Nephron progenitor cell (in vitro differentiated cells): ENCODE measurements at regions not wholly inside any gene's neighbourhood (a gene's known extent, or its start where the extent isn't known, plus 50 kb on each side); places are given as distances from the start of the nearest gene placed in this dataset.

ENCODE experiments used
- DNase-seq: peaks from one replicate; pipeline ENCODE4 v3.0.0; 2021
- H3K27ac Mint-ChIP-seq: 2 replicates; pipeline ENCODE4 v1.8.0; 2021; ENCODE audit warnings: mild to moderate bottlenecking, moderate library complexity, mixed read lengths
- H3K27me3 Mint-ChIP-seq: 2 replicates; pipeline ENCODE4 v1.8.0; 2021; ENCODE audit warnings: mild to moderate bottlenecking, low read depth, mixed read lengths; ENCODE audit not compliant: poor library complexity
- H3K36me3 Mint-ChIP-seq: 2 replicates; pipeline ENCODE4 v1.8.0; 2021; ENCODE audit warnings: low read depth, mixed read lengths
- H3K4me1 Mint-ChIP-seq: 2 replicates; pipeline ENCODE4 v1.8.0; 2021; ENCODE audit warnings: mixed read lengths
- H3K4me3 Mint-ChIP-seq: 2 replicates; pipeline ENCODE4 v1.8.0; 2021; ENCODE audit warnings: mild to moderate bottlenecking, moderate library complexity, mixed read lengths
- H3K9me3 Mint-ChIP-seq: 2 replicates; pipeline ENCODE4 v1.8.0; 2021; ENCODE audit warnings: mild to moderate bottlenecking, moderate library complexity, mixed read lengths
- TF ChIP-seq, protein P1 (sequence below): fragments of 200-600 bp; sonication (generic); IDR thresholded peaks from 2 replicates; pipeline ENCODE4 v1.5.0; 2021; ENCODE audit warnings: antibody characterized with exemption

DNA sequence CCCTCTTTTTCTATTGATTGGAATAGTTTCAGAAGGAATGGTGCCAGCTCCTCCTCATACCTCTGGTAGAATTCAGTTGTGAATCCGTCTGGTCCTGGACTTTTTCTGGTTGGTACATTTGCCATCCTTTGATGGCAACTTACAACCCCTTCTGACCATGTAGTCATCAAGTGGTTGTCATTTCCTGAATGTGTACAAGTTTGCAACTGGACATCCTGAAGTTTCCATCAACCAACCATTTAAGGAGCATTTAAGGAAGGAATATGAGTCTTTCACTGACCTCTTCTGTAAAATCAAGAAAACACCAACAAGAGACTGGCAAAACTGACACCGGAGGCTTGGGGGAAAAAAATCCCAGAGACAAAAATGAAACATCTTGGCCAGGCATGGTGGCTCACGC lies 97.4 kb downstream of the RIN2 start:
- Mint-ChIP-seq H3K4me3 (no peak overlapping the region), H3K4me1 (peaks cover 1% of the 10 kb centered on the region), H3K9me3 (peaks cover 19% of the 10 kb centered on the region), H3K27ac (no peak overlapping the region), H3K36me3 (peaks cover 52% of the 10 kb centered on the region), H3K27me3 (no peaks in the 10 kb centered on the region)
- no peak for DNase-seq
- TF ChIP-seq, protein P1, sequence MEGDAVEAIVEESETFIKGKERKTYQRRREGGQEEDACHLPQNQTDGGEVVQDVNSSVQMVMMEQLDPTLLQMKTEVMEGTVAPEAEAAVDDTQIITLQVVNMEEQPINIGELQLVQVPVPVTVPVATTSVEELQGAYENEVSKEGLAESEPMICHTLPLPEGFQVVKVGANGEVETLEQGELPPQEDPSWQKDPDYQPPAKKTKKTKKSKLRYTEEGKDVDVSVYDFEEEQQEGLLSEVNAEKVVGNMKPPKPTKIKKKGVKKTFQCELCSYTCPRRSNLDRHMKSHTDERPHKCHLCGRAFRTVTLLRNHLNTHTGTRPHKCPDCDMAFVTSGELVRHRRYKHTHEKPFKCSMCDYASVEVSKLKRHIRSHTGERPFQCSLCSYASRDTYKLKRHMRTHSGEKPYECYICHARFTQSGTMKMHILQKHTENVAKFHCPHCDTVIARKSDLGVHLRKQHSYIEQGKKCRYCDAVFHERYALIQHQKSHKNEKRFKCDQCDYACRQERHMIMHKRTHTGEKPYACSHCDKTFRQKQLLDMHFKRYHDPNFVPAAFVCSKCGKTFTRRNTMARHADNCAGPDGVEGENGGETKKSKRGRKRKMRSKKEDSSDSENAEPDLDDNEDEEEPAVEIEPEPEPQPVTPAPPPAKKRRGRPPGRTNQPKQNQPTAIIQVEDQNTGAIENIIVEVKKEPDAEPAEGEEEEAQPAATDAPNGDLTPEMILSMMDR: no peak

DNA sequence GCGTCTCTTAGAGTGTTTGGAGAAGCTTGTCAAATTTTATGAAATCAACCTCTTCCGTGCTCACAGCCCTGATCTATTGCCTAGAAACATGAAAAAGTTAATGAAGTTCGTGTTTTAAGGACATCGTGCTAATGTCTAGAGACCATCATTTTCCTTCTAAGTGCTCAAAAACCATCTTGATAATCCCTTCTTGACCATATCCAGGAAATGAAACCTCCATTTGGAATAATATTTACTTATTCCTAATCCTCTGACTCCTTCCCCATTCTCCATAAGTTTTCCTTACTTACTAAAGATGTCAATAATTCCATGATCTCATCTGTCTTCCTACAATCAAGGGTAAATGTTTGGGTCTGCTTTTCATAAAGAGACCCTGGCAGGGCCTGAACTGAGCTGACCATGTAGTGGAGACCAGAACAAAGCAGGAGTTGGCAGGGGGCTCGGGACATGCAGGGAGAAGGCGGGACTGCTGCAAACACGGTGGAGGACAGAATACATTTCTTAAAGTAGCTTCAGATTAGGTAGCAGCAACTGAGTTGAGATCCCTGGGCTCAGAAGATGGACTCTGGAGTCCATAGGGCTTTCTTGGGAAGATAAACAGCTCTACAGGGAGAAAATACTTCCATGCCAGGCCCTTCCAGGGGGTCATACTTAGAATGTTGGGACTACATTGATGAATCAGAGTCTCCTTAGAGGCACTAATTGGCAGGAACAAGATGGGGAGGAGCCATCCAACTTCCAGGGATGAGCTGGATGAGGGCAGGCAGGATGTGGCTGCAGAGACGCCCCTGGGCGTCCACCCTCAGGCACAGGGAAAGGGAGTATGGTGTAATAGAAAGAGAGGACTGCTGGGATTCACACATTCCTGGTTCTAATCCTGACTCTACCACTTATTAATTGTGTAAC lies 100.7 kb downstream of the RIN2 start:
- peaks cover 3% of the 10 kb centered on the region for H3K4me1 Mint-ChIP-seq
- DNase-seq: no peak
- peaks cover 62% of the 10 kb centered on the region for H3K36me3 Mint-ChIP-seq
- H3K27ac Mint-ChIP-seq: no peak overlapping the region
- no peak overlapping the region for H3K4me3 Mint-ChIP-seq
- H3K9me3 Mint-ChIP-seq: peaks cover 39% of the 10 kb centered on the region
- H3K27me3 Mint-ChIP-seq: peaks cover 4% of the 10 kb centered on the region
- TF ChIP-seq, protein P1: no peak

DNA sequence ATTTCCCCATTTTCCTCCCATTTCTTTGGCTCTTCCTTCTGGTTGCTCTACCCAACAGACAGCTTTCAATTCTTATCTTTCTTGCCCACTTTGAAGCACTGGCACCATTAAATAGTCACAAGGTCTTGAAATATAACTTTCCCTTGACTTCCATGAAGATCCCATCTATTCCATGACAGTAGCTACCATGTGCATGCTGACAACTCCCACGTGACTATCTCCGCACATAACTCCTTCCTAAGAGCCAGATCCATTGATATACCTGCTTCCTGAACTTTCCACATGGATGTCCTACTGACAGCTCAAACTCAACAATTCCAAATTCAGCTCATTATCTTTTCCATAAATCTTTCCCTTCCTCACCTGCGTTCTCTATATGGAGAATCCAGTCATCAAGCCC lies 101.4 kb downstream of the RIN2 start:
- H3K9me3 Mint-ChIP-seq: peaks cover 36% of the 10 kb centered on the region
- H3K4me3 Mint-ChIP-seq: no peak overlapping the region
- H3K27me3 Mint-ChIP-seq: peaks cover 4% of the 10 kb centered on the region
- TF ChIP-seq, protein P1: no peak
- no peak for DNase-seq
- no peak overlapping the region for H3K27ac Mint-ChIP-seq
- peaks cover 8% of the 10 kb centered on the region for H3K4me1 Mint-ChIP-seq
- peaks cover 67% of the 10 kb centered on the region for H3K36me3 Mint-ChIP-seq

DNA sequence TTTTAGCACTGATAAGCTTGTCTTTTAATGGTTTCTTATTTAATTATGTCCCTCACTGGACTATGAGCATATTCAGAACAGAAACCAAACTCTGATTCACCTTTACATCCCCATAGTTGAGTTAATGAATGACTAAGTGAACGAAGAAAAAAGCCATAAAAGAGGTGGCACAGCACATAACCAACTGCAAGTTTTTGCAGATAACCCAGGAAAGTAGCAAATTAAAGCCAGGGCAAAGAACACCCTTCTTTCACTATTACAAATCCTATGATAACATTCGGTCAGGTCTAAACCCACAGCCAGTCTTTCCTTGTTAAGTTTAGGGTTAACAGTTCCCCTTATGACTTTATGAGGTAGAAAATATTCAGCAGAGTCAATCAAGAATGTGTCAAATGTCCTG lies 102.7 kb downstream of the RIN2 start:
- Mint-ChIP-seq H3K9me3 (peaks cover 24% of the 10 kb centered on the region), H3K36me3 (peaks cover 69% of the 10 kb centered on the region), H3K4me3 (no peak overlapping the region), H3K4me1 (peaks cover 8% of the 10 kb centered on the region), H3K27ac (no peak overlapping the region), H3K27me3 (peaks cover 4% of the 10 kb centered on the region)
- TF ChIP-seq, protein P1: no peak
- DNase-seq: no peak

DNA sequence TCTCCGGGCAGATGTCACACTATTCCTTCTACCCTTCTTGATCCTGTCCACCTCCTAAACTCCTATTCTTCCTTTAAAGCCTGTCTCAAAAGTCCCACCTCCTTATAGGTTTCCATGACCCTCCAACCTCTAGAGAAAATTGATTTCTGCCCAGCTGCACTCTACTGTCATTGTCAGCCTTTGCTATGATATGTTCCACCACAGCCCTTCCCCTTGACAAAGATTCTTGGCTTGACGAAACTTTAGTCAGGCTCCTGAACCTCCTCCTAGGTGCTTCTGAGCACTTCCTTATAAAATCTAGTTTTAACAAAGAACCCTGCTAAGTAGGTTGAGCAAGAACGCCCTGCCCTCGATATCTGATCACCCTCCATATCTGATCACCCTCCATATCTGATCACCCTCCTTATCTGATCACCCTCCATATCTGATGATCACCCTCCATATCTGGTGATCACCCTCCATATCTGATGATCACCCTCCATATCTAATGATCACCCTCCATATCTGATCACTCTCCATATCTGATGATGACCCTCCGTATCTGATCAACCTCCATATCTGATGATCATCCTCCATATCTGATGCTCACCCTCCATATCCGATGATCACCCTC lies 103.2 kb downstream of the RIN2 start:
- no peak for DNase-seq
- Mint-ChIP-seq H3K27me3 (peaks cover 4% of the 10 kb centered on the region), H3K27ac (peak overlapping the region; percentile 7), H3K9me3 (peaks cover 26% of the 10 kb centered on the region), H3K36me3 (peaks cover 74% of the 10 kb centered on the region), H3K4me3 (no peak overlapping the region), H3K4me1 (peaks cover 8% of the 10 kb centered on the region)
- TF ChIP-seq, protein P1: no peak
